ENCODE measurements at regions not wholly inside any gene's neighbourhood (a gene's known extent, or its start where the extent isn't known, plus 50 kb on each side); places are given as distances from the start of the nearest gene placed in this dataset.

DNA sequence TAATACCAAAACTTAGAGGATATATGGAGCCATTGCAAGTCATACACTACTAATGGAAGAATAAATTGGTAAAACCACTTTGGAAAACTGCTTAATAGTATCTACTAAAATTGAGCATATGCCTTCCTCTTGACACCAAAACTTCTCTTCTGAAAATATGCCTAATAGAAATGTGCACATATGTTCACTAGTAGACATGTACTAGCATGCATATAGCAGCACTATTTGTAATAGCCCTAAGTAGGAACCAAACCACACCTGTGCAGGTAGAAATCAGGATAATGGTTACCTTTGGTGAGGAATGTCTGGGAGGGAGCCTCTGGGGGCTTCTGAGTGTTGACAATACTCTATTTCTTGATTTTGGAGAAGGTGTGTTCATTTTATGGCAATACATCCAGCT, 424.8 kb upstream of the BTBD3 start:
- TF ChIP-seq, protein P1, sequence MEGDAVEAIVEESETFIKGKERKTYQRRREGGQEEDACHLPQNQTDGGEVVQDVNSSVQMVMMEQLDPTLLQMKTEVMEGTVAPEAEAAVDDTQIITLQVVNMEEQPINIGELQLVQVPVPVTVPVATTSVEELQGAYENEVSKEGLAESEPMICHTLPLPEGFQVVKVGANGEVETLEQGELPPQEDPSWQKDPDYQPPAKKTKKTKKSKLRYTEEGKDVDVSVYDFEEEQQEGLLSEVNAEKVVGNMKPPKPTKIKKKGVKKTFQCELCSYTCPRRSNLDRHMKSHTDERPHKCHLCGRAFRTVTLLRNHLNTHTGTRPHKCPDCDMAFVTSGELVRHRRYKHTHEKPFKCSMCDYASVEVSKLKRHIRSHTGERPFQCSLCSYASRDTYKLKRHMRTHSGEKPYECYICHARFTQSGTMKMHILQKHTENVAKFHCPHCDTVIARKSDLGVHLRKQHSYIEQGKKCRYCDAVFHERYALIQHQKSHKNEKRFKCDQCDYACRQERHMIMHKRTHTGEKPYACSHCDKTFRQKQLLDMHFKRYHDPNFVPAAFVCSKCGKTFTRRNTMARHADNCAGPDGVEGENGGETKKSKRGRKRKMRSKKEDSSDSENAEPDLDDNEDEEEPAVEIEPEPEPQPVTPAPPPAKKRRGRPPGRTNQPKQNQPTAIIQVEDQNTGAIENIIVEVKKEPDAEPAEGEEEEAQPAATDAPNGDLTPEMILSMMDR (IDR thresholded peaks at IDR 0.05) = no peak
- no peak for TF ChIP-seq POLR2A (IDR thresholded peaks at IDR 0.05)
- H3K4me3 ChIP-seq (ENCODE audit: low read depth, poor library complexity, severe bottlenecking) = no peak overlapping the region
- DNase-seq (ENCODE audit: low spot score in 2 of 2) = no peak
- intact Hi-C loops (cut with DNase I; ENCODE audit: low total_unique reads) = no loop called here

DNA sequence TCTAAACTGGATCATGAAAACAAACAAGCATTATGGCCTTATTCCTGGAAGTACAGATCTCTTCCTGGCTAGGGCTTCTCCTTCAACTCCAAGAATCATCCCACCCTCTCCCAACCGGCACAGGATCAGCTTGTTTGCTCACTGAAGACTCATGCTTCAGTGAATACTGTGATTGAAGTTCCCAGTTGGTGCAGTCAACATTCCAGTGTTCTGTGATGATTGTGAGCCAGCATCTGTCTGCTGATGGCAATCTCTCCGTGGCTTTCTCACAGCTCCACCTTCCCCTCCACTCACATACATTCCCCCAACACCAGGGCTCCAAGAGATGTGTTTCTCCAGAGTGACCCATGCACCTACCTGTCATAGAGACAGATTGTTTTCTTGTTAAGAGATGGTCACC, 421.3 kb upstream of the BTBD3 start:
- DNase-seq (ENCODE audit: low spot score in 2 of 2) = no peak
- TF ChIP-seq, protein P1 (IDR thresholded peaks at IDR 0.05) = no peak
- no peak for TF ChIP-seq POLR2A (IDR thresholded peaks at IDR 0.05)
- no peak overlapping the region for H3K4me3 ChIP-seq (ENCODE audit: low read depth, poor library complexity, severe bottlenecking)
- 27 to 29% methylated on average over 2 of the region's 2 CpGs for WGBS, 2 donors
- intact Hi-C loops (cut with DNase I; ENCODE audit: low total_unique reads) = no loop called here

DNA sequence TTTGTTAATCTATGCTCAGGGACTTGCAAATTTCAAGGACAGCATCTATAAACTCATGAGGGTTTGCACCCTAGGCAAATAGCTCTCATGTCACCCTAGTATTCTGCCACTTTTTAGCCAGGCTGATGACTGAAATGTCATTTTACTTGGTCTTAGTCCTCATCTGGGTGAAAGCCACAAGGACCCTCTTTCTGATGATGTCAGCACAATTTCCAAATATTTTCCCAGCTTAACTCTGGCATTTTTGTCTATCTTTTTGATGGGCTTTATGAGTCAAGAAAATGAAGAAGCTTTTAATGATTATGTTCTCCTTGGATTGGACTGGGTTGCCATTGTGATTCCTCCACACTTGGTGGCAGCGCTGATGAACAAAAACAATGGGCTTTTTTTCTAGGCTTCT, 420.1 kb upstream of the BTBD3 start:
- intact Hi-C loops (cut with DNase I; ENCODE audit: low total_unique reads) = no loop called here
- no peak overlapping the region for H3K4me3 ChIP-seq (ENCODE audit: low read depth, poor library complexity, severe bottlenecking)
- WGBS, 2 donors = 59 to 64% methylated on average over 1 of the region's 1 CpG
- TF ChIP-seq, protein P1 (IDR thresholded peaks at IDR 0.05) = no peak
- TF ChIP-seq POLR2A (IDR thresholded peaks at IDR 0.05) = no peak
- DNase-seq (ENCODE audit: low spot score in 2 of 2) = no peak

DNA sequence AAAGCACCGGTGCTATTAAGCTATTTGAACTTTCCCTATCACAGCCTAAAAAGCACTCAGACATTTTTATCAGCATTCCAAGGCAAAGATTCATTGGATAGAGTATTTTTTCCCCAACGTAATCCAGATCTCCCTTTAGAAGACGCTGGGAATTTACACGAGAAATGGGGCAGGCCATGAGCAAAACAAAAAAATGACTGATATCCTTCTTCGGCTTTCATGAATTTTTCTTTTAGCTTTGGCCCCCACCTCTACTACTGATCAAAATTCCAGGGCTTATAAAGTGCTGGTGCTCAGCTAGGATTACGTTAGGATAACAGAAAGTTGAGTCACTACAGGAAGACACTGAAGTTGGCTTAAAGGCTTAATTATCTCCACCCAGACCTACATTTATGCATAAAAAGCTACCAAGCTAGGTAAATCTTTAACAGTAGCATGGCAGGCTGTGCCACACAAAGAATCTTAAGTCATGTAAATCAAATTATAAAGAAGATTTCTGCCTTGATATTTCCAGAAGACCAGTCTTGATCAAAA, 418.5 kb upstream of the BTBD3 start:
- no peak for TF ChIP-seq POLR2A (IDR thresholded peaks at IDR 0.05)
- TF ChIP-seq, protein P1 (IDR thresholded peaks at IDR 0.05) = no peak
- intact Hi-C loops (cut with DNase I; ENCODE audit: low total_unique reads) = no loop called here
- H3K4me3 ChIP-seq (ENCODE audit: low read depth, poor library complexity, severe bottlenecking) = no peak overlapping the region
- DNase-seq (ENCODE audit: low spot score in 2 of 2) = no peak
- 78 to 85% methylated on average over 6 of the region's 6 CpGs for WGBS, 2 donors

DNA sequence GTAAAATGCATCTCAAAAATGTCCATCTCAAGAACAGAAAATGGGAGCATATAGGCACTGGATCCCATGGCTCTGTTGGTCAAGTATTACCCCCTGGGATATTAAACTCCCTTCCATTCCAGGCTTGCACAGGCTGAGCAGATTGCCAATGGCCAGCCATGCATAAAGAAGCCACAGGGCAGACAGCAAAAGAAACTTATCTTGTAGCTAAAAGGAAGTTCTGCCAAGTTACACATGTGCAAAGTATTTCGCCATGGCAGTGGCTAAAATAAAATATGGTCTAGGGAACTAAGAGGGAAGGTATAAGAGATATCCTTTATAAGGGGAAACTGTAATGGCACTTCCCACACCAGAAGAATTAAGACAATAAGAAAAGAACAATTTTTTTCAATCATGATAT, 415.6 kb upstream of the BTBD3 start:
- no peak for DNase-seq (ENCODE audit: low spot score in 2 of 2)
- 89 to 91% methylated on average over 1 of the region's 1 CpG for WGBS, 2 donors
- no peak for TF ChIP-seq POLR2A (IDR thresholded peaks at IDR 0.05)
- TF ChIP-seq, protein P1 (IDR thresholded peaks at IDR 0.05) = no peak

DNA sequence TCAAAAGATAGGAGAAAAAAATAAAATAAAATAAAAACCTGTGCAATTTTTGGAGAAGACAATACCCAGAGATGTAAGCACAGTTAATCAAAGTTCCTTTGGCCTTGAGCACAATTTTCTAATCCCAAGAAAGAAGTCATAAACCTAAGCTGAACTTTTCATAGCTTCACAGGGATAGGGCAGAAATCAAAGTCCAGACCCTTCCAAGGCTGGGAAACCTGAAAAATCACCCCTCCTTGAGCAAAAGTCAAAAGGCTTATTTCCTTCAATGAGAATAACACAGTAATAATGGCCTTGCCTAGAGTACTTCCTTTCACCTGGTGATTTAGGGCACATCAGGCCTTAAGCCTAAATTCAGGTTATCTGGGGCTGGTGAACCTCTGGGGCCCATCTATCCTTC, 415.0 kb upstream of the BTBD3 start:
- intact Hi-C loops (cut with DNase I; ENCODE audit: low total_unique reads) = no loop called here
- TF ChIP-seq POLR2A (IDR thresholded peaks at IDR 0.05) = no peak
- TF ChIP-seq, protein P1 (IDR thresholded peaks at IDR 0.05) = no peak
- H3K4me3 ChIP-seq (ENCODE audit: low read depth, poor library complexity, severe bottlenecking) = no peak overlapping the region
- DNase-seq (ENCODE audit: low spot score in 2 of 2) = no peak

More for the DNA sequence above, 415.6 kb upstream of the BTBD3 start:
- intact Hi-C loops (cut with DNase I; ENCODE audit: low total_unique reads) = no loop called here
- H3K4me3 ChIP-seq (ENCODE audit: low read depth, poor library complexity, severe bottlenecking) = no peak overlapping the region

Measured in lower leg skin (tissue), 4 donors.